ENCODE measurements at regions not wholly inside any gene's neighbourhood (a gene's known extent, or its start where the extent isn't known, plus 50 kb on each side); places are given as distances from the start of the nearest gene placed in this dataset.

DNA sequence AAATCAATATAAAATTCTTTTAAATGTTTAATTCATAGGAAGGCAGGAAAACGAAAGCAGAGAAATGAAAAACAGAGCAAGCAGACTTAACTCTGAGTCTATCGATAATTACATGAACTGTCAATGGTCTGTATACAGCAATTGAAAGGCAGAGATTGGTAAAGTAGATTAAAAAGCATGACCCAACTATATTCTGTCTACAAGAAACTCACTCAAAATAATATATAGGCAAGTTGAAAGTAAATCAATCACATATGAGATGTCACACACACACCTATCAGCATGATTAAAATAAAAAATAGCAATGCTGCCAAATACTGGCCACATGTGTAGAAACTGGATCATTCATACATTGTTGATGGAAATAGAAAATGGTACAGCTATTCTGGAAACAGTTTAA lies 136.4 kb upstream of the CYP1B1 start:
- Histone ChIP-seq H3K27ac (no peak overlapping the region), H4K20me1 (no peaks in the 10 kb centered on the region), H3K9me3 (no peaks in the 10 kb centered on the region), H3K4me1 (peaks cover 10% of the 10 kb centered on the region), H3K27me3 (no peaks in the 10 kb centered on the region), H3K4me2 (no peak overlapping the region), H3K9ac (no peak overlapping the region), H3K36me3 (no peaks in the 10 kb centered on the region), H3K4me3 (no peak overlapping the region)
- TF ChIP-seq Cebpa-rat (IDR thresholded peaks at IDR 0.05): no peak

DNA sequence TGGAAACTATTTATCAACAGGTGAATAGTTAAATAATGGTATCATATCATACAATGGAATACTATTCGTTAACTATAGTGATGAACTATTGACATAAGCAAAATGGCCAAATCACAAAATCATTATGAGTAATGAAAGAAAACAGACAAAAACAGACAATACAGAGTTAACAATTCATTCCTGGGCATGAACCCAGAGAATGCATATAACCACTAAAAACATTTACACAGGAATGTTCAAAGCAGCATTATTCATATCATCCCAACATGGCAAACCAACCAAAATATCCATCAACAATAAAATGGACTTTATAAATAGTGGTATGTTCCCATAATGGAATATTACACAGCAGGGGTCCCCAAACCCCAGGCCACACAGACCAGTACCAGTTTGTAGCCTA lies 131.2 kb upstream of the CYP1B1 start:
- Histone ChIP-seq H3K9me3 (no peaks in the 10 kb centered on the region), H3K4me1 (no peaks in the 10 kb centered on the region), H3K9ac (no peak overlapping the region), H3K4me2 (no peak overlapping the region), H3K36me3 (no peaks in the 10 kb centered on the region), H4K20me1 (no peaks in the 10 kb centered on the region), H3K4me3 (no peak overlapping the region), H3K27me3 (no peaks in the 10 kb centered on the region), H3K27ac (no peak overlapping the region)
- TF ChIP-seq Cebpa-rat (IDR thresholded peaks at IDR 0.05): no peak

DNA sequence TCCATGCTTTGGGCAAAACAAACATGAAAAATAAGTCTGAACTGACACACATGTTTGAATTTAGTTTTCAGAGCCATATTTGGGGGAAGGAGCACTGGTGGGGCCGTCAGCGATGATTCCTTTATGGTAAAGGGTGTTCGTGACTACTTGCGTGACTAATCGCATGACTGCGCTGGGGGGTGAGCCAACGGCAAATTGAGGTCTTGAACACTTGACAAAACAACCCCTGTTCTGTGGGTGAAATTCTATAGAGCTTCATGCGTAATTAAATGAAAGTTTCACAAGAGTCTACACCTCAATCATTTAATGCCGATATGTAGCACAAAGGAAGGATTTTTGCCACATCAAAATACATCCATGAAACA lies 127.5 kb upstream of the CYP1B1 start:
- Histone ChIP-seq H4K20me1 (no peaks in the 10 kb centered on the region), H3K4me3 (no peak overlapping the region), H3K9ac (no peak overlapping the region), H3K9me3 (no peaks in the 10 kb centered on the region), H3K36me3 (no peaks in the 10 kb centered on the region), H3K4me2 (no peak overlapping the region), H3K27me3 (no peaks in the 10 kb centered on the region), H3K27ac (no peak overlapping the region), H3K4me1 (no peaks in the 10 kb centered on the region)
- no peak for TF ChIP-seq Cebpa-rat (IDR thresholded peaks at IDR 0.05)

DNA sequence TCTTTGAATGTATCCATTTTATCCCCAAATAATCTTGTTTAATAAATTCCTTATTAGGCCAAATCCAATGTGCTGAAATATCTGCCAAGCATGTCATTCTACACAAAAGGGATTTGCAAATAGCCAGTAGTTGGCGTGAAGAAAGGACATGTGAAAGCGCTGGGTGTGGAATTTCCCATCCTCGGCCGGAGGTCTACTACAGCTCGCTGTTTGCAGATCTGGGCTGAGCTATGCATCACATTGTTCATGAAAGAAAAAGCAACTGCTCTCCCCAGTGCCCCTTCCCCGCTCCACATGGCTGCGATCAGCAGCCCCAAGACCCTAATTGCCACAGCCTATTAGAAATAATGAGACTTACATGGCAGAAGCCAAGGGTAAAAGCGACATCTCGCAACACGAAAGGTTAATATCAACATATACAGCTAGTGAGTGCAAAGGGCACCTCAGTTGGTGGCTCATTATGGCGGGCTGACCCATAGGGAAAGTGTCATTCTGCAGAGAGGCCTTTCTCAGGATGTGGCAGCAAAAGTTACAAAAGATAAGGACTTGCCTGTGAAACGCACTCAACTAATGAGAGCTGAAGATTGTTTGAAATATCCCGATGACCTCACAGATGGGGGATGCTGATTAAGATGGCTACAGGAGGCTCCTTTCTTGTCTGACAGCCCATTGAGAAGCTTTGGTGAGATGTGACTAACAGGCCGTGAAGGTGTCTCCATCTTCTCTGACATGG lies 126.9 kb upstream of the CYP1B1 start:
- Histone ChIP-seq H3K4me3 (no peak overlapping the region), H3K36me3 (no peaks in the 10 kb centered on the region), H3K4me1 (no peaks in the 10 kb centered on the region), H3K9me3 (no peaks in the 10 kb centered on the region), H3K27ac (no peak overlapping the region), H3K9ac (no peak overlapping the region), H3K4me2 (no peak overlapping the region), H3K27me3 (no peaks in the 10 kb centered on the region), H4K20me1 (no peaks in the 10 kb centered on the region)
- no peak for TF ChIP-seq Cebpa-rat (IDR thresholded peaks at IDR 0.05)

DNA sequence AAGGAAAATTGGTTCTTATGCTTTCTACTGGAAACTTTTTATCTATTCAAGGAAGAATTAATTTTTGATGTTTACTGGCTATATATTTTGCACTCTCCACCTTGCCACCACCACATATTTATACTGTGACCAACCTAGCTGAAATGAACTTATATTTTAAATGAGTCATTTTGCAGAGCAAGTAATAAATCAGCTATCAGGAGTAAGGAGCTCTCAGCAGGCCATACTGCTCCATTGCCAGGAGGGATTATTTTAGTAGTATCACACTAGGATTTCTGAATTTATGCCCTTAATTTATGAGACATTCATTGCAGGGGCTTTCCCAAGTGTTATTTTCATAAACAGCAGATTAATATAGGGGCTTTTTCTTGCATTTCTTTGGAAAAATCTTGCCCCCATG lies 125.8 kb upstream of the CYP1B1 start:
- Histone ChIP-seq H3K9me3 (no peaks in the 10 kb centered on the region), H3K27me3 (no peaks in the 10 kb centered on the region), H3K4me3 (no peak overlapping the region), H3K27ac (no peak overlapping the region), H3K9ac (no peak overlapping the region), H3K36me3 (no peaks in the 10 kb centered on the region), H3K4me2 (no peak overlapping the region), H3K4me1 (no peaks in the 10 kb centered on the region), H4K20me1 (no peaks in the 10 kb centered on the region)
- no peak for TF ChIP-seq Cebpa-rat (IDR thresholded peaks at IDR 0.05)

DNA sequence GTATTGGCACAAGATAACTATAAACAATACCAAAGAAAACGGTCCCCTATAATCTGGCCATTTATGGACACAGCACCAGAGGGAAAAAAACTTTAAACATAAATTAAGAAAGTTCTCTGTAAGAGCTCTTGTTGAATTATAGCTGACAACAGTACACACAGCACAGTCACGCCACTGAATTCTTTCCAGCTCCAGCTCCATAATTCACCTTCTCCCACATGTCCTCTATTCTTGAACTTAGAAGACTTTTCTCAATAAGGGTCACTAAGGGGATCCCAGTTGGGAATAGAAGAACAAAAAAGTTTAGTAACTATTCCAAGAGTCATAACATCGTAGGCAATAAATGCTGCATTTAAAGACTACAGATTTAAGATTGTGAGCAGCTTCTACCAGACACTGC lies 124.6 kb upstream of the CYP1B1 start:
- Histone ChIP-seq H3K27me3 (no peaks in the 10 kb centered on the region), H3K4me3 (no peak overlapping the region), H4K20me1 (no peaks in the 10 kb centered on the region), H3K36me3 (no peaks in the 10 kb centered on the region), H3K4me1 (no peaks in the 10 kb centered on the region), H3K9me3 (no peaks in the 10 kb centered on the region), H3K27ac (no peak overlapping the region), H3K9ac (no peak overlapping the region), H3K4me2 (no peak overlapping the region)
- no peak for TF ChIP-seq Cebpa-rat (IDR thresholded peaks at IDR 0.05)

DNA sequence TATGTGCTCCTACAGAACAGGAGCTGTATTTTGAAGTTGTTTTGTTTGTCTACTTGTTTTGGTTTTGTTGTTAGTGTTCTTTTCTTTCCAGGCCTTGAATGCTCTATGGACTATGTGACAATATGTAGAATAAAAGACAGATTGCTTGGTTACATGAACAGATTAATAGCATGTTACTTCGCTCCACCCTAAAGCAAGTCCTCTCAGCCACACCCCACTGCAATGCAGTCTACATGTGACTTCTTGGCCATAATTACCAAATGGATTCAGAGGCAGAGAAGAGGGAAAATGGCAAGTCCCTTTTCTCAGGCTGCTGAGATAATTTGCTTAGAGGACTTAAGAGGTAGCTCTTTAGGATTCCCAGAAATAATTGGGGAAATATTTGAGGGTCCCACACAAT lies 123.2 kb upstream of the CYP1B1 start:
- Histone ChIP-seq H3K27ac (no peak overlapping the region), H3K27me3 (no peaks in the 10 kb centered on the region), H3K4me1 (no peaks in the 10 kb centered on the region), H3K9ac (no peak overlapping the region), H3K4me2 (no peak overlapping the region), H3K4me3 (no peak overlapping the region), H3K36me3 (no peaks in the 10 kb centered on the region), H3K9me3 (no peaks in the 10 kb centered on the region), H4K20me1 (no peaks in the 10 kb centered on the region)
- no peak for TF ChIP-seq Cebpa-rat (IDR thresholded peaks at IDR 0.05)

DNA sequence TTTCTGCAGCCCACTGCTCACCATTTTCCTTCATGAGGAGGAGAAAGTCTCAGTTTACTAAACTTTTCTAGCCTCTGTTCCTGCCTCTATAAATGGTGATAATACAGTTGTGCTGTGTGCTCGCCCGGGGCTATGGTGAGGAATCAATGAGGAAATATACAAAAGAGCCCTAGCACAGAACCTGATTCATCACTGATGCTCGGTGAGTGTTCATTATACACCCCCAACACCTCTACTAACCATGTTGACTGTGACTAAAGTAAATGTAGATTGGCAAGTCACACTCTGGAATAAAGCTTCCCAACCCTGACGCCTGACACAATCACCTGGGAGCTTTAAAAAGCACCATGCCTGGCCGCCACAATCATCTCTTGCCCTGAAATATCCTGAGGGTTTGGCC lies 118.8 kb upstream of the CYP1B1 start:
- H3K4me3 ChIP-seq: no peak overlapping the region
- no peak overlapping the region for H3K9ac ChIP-seq
- H3K27me3 ChIP-seq: no peaks in the 10 kb centered on the region
- H3K4me1 ChIP-seq: peaks cover 9% of the 10 kb centered on the region
- TF ChIP-seq Cebpa-rat (IDR thresholded peaks at IDR 0.05): no peak
- no peaks in the 10 kb centered on the region for H3K9me3 ChIP-seq
- H4K20me1 ChIP-seq: no peaks in the 10 kb centered on the region
- H3K27ac ChIP-seq: no peak overlapping the region
- H3K36me3 ChIP-seq: no peaks in the 10 kb centered on the region
- H3K4me2 ChIP-seq: no peak overlapping the region

DNA sequence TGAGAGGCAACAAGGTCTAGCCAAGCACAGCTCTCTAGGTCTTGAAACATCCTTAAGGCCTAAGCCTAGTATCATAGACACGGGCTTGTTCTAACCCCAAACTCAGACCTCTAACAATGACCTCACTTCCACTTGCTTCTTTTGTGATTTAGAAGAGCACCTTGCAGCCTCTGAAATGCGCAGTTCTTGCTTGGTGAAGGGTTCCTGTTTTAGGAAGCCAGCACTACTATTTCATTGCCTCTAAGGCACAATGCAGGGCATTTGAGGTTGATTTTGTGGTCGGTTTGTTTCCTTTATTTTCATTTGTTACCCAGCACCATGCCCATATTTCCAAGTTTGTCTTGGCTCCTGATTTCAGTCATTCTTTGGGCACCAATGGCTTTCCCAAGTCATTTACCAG lies 117.0 kb upstream of the CYP1B1 start:
- no peak for TF ChIP-seq Cebpa-rat (IDR thresholded peaks at IDR 0.05)
- no peaks in the 10 kb centered on the region for H3K36me3 ChIP-seq
- no peaks in the 10 kb centered on the region for H3K9me3 ChIP-seq
- H3K27ac ChIP-seq: no peak overlapping the region
- H3K27me3 ChIP-seq: no peaks in the 10 kb centered on the region
- peak overlapping the region; percentile 31 for H3K4me2 ChIP-seq
- no peak overlapping the region for H3K9ac ChIP-seq
- H3K4me1 ChIP-seq: peaks cover 9% of the 10 kb centered on the region
- no peaks in the 10 kb centered on the region for H4K20me1 ChIP-seq
- H3K4me3 ChIP-seq: no peak overlapping the region

DNA sequence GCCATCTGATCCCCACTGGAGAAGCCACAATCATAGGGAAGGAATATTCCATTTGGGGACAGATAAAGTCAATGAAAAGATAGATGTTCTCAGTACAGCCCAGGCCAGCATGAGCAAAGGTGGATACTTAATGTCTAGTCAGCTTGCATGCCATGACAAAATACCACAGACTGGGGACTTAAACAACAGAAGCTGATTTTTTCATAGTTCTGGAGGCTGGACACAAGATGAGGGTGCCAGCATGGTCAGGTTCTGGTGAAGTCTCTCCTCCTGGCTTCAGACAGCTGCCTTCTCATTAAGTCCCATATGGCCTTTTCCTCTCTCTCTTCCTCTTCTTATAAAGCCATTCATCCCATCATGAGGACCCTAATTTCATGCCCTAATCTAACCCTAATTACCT lies 116.1 kb upstream of the CYP1B1 start:
- Histone ChIP-seq H3K36me3 (no peaks in the 10 kb centered on the region), H3K9ac (no peak overlapping the region), H3K4me1 (peaks cover 9% of the 10 kb centered on the region), H3K4me2 (no peak overlapping the region), H3K4me3 (no peak overlapping the region), H3K27me3 (no peaks in the 10 kb centered on the region), H4K20me1 (no peaks in the 10 kb centered on the region), H3K9me3 (no peaks in the 10 kb centered on the region), H3K27ac (no peak overlapping the region)
- TF ChIP-seq Cebpa-rat (IDR thresholded peaks at IDR 0.05): no peak

DNA sequence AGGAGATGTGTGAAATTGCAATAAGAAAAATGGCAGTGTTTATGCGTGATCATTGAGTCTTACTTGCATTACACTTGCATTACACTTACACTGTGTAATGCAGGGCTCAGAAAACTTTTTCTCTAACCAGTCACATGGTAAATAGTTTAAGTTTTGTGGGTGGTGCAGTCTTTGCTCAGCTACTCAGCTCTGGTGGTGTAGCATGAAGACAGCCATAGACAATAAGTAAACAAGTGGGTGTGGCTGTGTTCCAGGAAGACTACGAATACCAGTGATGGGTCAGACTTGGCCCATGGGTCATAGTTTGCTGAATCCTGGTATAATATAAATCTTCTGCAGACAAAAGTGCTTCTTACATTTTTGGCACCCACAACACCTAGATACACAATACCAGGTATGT lies 115.6 kb upstream of the CYP1B1 start:
- no peaks in the 10 kb centered on the region for H3K9me3 ChIP-seq
- no peak overlapping the region for H3K4me2 ChIP-seq

More for the DNA sequence above, 115.6 kb upstream of the CYP1B1 start:
- Histone ChIP-seq H3K27me3 (no peaks in the 10 kb centered on the region), H3K4me3 (no peak overlapping the region), H4K20me1 (no peaks in the 10 kb centered on the region), H3K4me1 (peaks cover 9% of the 10 kb centered on the region), H3K27ac (no peak overlapping the region), H3K36me3 (no peaks in the 10 kb centered on the region), H3K9ac (no peak overlapping the region)
- TF ChIP-seq Cebpa-rat (IDR thresholded peaks at IDR 0.05): no peak

Measured in BLaER1 (cell line).